HG02870 (cell line): ENCODE measurements at regions not wholly inside any gene's neighbourhood (a gene's known extent, or its start where the extent isn't known, plus 50 kb on each side); places are given as distances from the start of the nearest gene placed in this dataset.

Experiments
- ATAC-seq: cut with Tn5 transposase; IDR thresholded peaks from one replicate; pipeline ENCODE4 v1.9.1; 2021; ENCODE audit warnings: mild to moderate bottlenecking, moderate library complexity; ENCODE audit not compliant: unreplicated experiment

- ATAC-seq, result no peak
Measured at GRCh38 chr3:189455009-189455408, 176.2 kb upstream of the TP63 start.

- no peak for ATAC-seq
Measured at GRCh38 chr3:189455641-189456417, 175.4 kb upstream of the TP63 start.

DNA sequence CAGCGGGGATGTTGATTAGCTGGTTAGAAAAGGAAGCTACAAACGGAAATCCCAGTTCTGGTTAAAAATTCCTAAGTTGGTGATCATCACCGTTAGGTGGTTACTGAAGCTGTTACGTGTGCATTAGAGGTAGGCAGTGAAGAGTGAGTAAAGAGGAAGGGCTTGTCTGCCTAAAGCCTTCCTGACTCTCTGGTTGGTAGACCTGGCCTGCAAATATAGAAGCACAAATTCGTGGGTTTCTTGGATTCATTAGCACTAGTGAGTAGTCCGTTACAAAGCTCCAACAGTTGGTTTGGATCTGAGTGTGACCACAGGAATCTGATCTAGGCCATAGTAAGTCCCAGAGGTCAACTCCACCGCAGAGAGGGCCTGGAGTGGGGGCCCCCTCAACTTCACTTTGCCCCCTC, 174.0 kb upstream of the TP63 start:
- ATAC-seq, result no peak

DNA sequence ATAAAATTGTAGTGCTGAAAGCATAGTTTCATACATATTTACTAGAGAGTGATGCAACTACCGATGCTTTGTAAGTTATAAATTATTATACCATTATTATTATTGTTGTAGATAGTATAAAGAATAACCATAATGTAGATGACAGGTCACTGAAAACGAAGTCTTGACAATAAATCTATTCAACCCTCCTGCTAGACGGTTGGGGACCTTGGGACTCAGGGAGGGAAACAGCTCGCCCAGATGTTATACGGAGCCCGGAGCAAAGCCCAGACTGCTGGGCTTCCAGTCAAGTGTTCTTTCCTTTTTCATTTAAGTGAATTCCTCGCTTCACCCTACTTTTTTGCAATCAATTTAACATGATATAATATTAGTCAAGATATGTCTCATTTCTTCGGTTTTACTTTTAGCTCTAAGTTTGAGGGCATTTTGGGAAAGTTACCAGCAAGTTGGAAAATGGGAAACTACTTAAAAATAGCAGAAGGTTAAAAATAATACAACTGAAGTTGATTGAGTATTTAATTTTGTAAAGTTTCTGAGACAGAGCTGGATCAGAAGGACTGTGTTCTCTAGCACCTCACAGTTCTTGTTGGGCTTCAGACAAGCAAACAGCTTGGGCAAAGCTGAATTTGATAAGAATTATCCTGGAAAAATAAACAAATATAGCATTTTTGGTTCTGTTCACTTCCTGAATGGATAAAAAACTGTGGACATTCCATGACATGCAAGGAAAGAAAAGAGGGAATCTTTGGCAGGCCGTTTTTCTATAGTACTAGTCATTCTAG, 173.4 kb upstream of the TP63 start:
- no peak for ATAC-seq

DNA sequence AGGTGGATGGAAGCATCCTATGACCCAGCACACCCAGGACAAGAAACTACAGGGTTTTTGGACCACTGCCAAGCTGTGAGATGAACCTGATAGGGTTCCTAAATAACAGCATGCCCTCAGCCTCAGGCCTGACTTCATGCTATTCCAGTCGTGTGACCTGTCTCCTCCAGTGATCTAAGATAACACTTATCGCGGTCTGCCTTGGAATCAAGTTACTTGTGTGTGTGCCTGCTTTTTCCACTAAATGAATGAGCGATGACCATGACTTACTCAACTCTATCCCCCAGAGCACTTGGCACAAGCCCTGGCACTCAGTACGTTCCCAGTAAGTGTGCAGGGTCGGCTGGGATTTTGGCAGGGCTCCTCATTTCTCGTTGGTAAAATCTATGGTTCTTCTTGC, 172.7 kb upstream of the TP63 start:
- no peak for ATAC-seq

GRCh38 chr3:189459231-189459630, 172.0 kb upstream of the TP63 start:
- no peak for ATAC-seq

GRCh38 chr3:189460511-189460910, 170.7 kb upstream of the TP63 start:
- no peak for ATAC-seq

DNA sequence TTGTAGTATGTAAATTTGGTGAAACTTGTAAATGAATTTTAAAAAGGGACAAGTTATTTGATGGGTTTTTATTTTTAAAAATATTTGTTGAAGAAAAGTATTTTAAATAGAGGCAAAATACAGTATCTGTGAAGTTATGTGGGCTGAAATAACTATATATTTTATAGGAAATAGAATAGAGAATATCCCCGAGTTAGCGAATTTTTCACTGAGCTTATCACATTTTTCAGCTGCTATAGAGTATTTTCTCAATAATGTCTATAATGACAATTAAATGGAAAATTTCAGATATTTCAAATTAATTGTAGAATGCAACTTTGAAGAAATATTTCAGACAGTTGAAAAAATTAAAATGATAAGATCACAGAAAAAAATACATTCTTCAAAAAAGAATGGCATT, 166.4 kb upstream of the TP63 start:
- no peak for ATAC-seq

DNA sequence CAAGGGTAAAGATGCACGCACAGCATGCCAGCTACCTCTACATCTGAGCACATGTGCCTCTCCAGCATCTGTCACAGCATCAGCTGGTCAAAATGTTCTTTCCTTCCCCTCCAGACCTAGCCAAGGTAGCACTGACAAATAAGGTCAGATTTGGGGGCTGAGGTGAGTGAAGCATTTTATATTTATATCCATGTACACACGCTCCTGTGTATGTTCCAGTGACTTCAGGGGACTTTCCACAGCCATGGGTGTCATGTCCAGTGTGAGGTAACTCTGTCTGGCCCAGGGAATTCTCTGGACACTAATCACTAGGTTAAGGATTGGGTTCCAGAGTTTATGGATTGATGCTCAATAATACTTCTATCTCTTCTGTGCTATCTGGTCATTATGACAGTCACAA, 165.2 kb upstream of the TP63 start:
- ATAC-seq, result no peak

GRCh38 chr3:189467451-189467850, 163.7 kb upstream of the TP63 start:
- ATAC-seq, result no peak

GRCh38 chr3:189474944-189475343, 156.2 kb upstream of the TP63 start:
- ATAC-seq, result no peak

- ATAC-seq, result no peak
Measured at GRCh38 chr3:189477614-189478013, 153.6 kb upstream of the TP63 start.

DNA sequence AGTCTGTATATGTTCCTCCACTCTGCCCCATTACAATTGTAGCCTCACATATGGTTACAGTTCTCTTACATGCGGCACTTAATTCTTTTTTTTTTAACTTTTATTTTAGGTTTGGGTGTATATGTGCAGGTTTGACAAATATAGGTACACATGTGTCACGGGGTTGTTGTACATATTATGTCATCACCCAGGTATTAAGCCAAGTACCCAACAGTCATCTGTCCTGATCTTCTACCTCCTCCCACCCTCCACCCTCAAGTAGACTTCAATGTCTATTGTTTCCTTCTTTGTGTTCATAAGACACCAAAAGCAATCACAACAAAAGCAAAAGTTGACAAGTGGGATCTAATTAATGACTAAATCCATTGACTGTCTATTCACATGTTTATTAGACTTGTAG, 144.6 kb upstream of the TP63 start:
- no peak for ATAC-seq

GRCh38 chr3:189488241-189488767, 142.9 kb upstream of the TP63 start:
- no peak for ATAC-seq

DNA sequence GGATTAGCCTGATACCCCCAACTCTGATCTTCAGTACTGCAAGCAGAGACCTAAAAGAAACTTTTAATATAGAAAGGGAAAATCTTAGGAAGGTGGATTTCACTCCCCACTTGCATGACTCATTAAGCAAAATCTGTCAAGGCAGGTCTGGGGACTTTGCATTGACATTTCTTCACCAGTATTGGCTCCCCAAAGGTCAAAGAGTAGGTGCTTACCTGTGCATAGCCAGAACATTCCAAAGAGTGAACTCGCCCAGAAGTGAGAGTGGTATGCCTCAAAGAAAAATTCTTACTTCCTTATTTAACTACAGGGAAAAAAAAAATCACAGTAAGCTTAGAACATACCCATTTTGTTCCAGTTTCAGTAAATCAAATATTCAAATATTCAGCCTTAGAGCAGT, 140.9 kb upstream of the TP63 start:
- no peak for ATAC-seq

- ATAC-seq, result no peak
Measured at GRCh38 chr3:189490749-189491148, 140.4 kb upstream of the TP63 start.

DNA sequence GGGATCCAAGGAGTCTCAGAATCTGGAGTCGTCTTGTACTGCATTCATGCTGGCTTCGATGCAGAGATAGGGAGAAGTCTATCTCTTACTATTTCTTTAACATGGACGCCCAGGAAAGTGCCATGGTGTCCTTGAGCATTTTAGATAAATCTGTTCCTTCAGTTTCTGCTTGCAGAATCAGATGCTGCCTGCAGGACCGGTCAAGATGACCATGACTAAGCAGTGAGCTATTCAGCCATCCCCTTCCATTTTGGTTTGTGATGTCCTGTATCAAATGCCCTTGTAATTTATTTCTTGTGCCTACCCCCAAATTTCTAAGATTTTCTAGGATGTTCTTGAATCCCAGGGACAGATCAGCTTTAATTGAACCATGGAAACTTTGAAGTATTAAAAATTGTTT, 139.4 kb upstream of the TP63 start:
- ATAC-seq, result no peak

- ATAC-seq, result no peak
Measured at GRCh38 chr3:189493271-189493670, 137.9 kb upstream of the TP63 start.

DNA sequence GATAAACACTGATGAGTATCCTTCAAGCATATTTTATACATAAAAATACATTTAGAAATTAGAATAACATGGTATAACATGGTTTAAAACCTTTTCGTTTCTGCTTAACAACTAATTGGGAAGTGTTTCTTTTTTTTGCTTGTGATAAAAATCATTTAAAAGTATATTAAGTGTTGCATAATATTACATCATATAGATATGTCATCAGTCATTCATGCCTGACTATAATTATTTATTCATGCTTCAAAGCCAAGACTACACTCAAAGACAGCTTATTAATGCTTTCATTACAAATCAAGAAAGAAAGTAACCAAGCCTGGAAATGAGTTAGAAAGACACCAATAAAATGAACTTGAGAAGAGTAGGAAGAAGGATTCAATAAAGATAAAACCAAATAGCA, 136.6 kb upstream of the TP63 start:
- no peak for ATAC-seq

GRCh38 chr3:189496375-189497138, 134.6 kb upstream of the TP63 start:
- ATAC-seq, result no peak

- ATAC-seq, result no peak
Measured at GRCh38 chr3:189498995-189499704, 132.0 kb upstream of the TP63 start.
